Progenitor cell of endocrine pancreas (in vitro differentiated cells): ENCODE measurements at regions not wholly inside any gene's neighbourhood (a gene's known extent, or its start where the extent isn't known, plus 50 kb on each side); places are given as distances from the start of the nearest gene placed in this dataset.

Source experiments
- DNase-seq: peaks from one replicate; pipeline ENCODE4 v3.0.0; 2021; ENCODE audit warnings: low spot score; ENCODE audit not compliant: unreplicated experiment
- H3K27ac Mint-ChIP-seq: 2 replicates; pipeline ENCODE4 v1.8.0; 2021; ENCODE audit warnings: mild to moderate bottlenecking, moderate library complexity, mixed read lengths
- H3K27me3 Mint-ChIP-seq: 2 replicates; pipeline ENCODE4 v1.8.0; 2021; ENCODE audit warnings: mixed read lengths
- H3K36me3 Mint-ChIP-seq: 2 replicates; pipeline ENCODE4 v1.8.0; 2022; ENCODE audit warnings: mixed read lengths; ENCODE audit not compliant: insufficient read depth
- H3K4me1 Mint-ChIP-seq: 2 replicates; pipeline ENCODE4 v1.8.0; 2021; ENCODE audit warnings: low read depth, mixed read lengths
- H3K4me3 Mint-ChIP-seq: 2 replicates; pipeline ENCODE4 v1.8.0; 2021; ENCODE audit warnings: low read depth, mild to moderate bottlenecking, moderate library complexity, mixed read lengths
- H3K9me3 Mint-ChIP-seq: 2 replicates; pipeline ENCODE4 v1.8.0; 2021; ENCODE audit warnings: low read depth, mixed read lengths
- CTCF ChIP-seq: fragments of 200-600 bp; sonication (generic); IDR thresholded peaks from one replicate; pipeline ENCODE4 v1.5.0; 2021; ENCODE audit warnings: antibody characterized with exemption, mild to moderate bottlenecking; ENCODE audit not compliant: unreplicated experiment

GRCh38 chr6:127023001-127023778 lies 95.3 kb upstream of the RSPO3 start:
- H3K4me3 Mint-ChIP-seq = no peak overlapping the region
- no peaks in the 10 kb centered on the region for H3K36me3 Mint-ChIP-seq
- H3K27ac Mint-ChIP-seq = no peak overlapping the region
- H3K9me3 Mint-ChIP-seq = no peaks in the 10 kb centered on the region
- H3K27me3 Mint-ChIP-seq = peaks cover 73% of the 10 kb centered on the region
- peaks cover 18% of the 10 kb centered on the region for H3K4me1 Mint-ChIP-seq
- TF ChIP-seq CTCF = no peak
- no peak for DNase-seq

- no peak overlapping the region for H3K27ac Mint-ChIP-seq
- H3K9me3 Mint-ChIP-seq = no peaks in the 10 kb centered on the region
- no peak for TF ChIP-seq CTCF
- H3K27me3 Mint-ChIP-seq = peaks cover 76% of the 10 kb centered on the region
- H3K4me3 Mint-ChIP-seq = no peak overlapping the region
- H3K4me1 Mint-ChIP-seq = peaks cover 18% of the 10 kb centered on the region
- H3K36me3 Mint-ChIP-seq = no peaks in the 10 kb centered on the region
- DNase-seq = no peak
Measured at GRCh38 chr6:127026247-127026646, 92.2 kb upstream of the RSPO3 start.

- DNase-seq = no peak
- Mint-ChIP-seq H3K9me3 (no peaks in the 10 kb centered on the region), H3K27ac (no peak overlapping the region), H3K4me1 (peaks cover 3% of the 10 kb centered on the region), H3K36me3 (no peaks in the 10 kb centered on the region), H3K27me3 (peaks cover 87% of the 10 kb centered on the region), H3K4me3 (no peak overlapping the region)
- TF ChIP-seq CTCF = no peak
Measured at GRCh38 chr6:127030111-127030510, 88.4 kb upstream of the RSPO3 start.

GRCh38 chr6:127030836-127031235 lies 87.6 kb upstream of the RSPO3 start:
- Mint-ChIP-seq H3K36me3 (no peaks in the 10 kb centered on the region), H3K27ac (no peak overlapping the region), H3K9me3 (no peaks in the 10 kb centered on the region), H3K4me1 (peaks cover 3% of the 10 kb centered on the region), H3K27me3 (peaks cover 85% of the 10 kb centered on the region), H3K4me3 (no peak overlapping the region)
- TF ChIP-seq CTCF = no peak
- no peak for DNase-seq

- no peak for TF ChIP-seq CTCF
- Mint-ChIP-seq H3K4me1 (no peaks in the 10 kb centered on the region), H3K27ac (no peak overlapping the region)
Measured at GRCh38 chr6:127031511-127031910, 87.0 kb upstream of the RSPO3 start.

More at GRCh38 chr6:127031511-127031910, 87.0 kb upstream of the RSPO3 start:
- no peak overlapping the region for H3K4me3 Mint-ChIP-seq
- H3K27me3 Mint-ChIP-seq = peaks cover 82% of the 10 kb centered on the region
- H3K36me3 Mint-ChIP-seq = no peaks in the 10 kb centered on the region
- H3K9me3 Mint-ChIP-seq = no peaks in the 10 kb centered on the region
- no peak for DNase-seq
